Calu3 (cell line): ENCODE measurements at regions not wholly inside any gene's neighbourhood (a gene's known extent, or its start where the extent isn't known, plus 50 kb on each side); places are given as distances from the start of the nearest gene placed in this dataset.
"Not testable (repeated sequence)": the region's sequence is repeated elsewhere in the genome, so short reads cannot be mapped to it uniquely, and the experiment has no call there.

ENCODE experiments used
- BruUV-seq: library from RNA; stranded (reverse); fragments of 400-500 nt; replicated peaks from 2 replicates; lab custom pipeline; 2021; lab: Mats Ljungman, UMichigan
- CTCF ChIA-PET: fragments of 300-600 bp; sonication (Branson Sonifier 250); formaldehyde crosslinking; loops from one replicate; lab custom pipeline; 2022; ENCODE audit warnings: antibody characterized with exemption; lab: Charles Lee
- DNase-seq: peaks from one replicate; pipeline ENCODE4 v3.0.0; 2022
- H3K27ac Mint-ChIP-seq: one replicate; pipeline ENCODE4 v1.8.0; 2022; ENCODE audit warnings: mixed read lengths; ENCODE audit not compliant: unreplicated experiment
- H3K27me3 Mint-ChIP-seq: one replicate; pipeline ENCODE4 v1.8.0; 2022; ENCODE audit warnings: mixed read lengths; ENCODE audit not compliant: unreplicated experiment
- H3K36me3 Mint-ChIP-seq: one replicate; pipeline ENCODE4 v1.8.0; 2022; ENCODE audit warnings: mild to moderate bottlenecking, moderate library complexity, mixed read lengths; ENCODE audit not compliant: insufficient read depth, unreplicated experiment
- H3K4me1 Mint-ChIP-seq: one replicate; pipeline ENCODE4 v1.8.0; 2022; ENCODE audit warnings: mild to moderate bottlenecking, low read depth, mixed read lengths; ENCODE audit not compliant: unreplicated experiment
- H3K4me3 Mint-ChIP-seq: one replicate; pipeline ENCODE4 v1.8.0; 2022; ENCODE audit warnings: mild to moderate bottlenecking, low read depth, moderate library complexity, mixed read lengths; ENCODE audit not compliant: unreplicated experiment
- H3K9me3 Mint-ChIP-seq: one replicate; pipeline ENCODE4 v1.8.0; 2022; ENCODE audit warnings: low read depth, mixed read lengths; ENCODE audit not compliant: unreplicated experiment
- intact Hi-C: fragments of 100-400 bp; cut with micrococcal nuclease; formaldehyde crosslinking; loops from one replicate; pipeline ENCODE4 v1.10.0; 2022; ENCODE audit not compliant: unreplicated experiment

- CTCF ChIA-PET, BruUV-seq, H3K4me1 Mint-ChIP-seq, H3K27ac Mint-ChIP-seq, H3K36me3 Mint-ChIP-seq, DNase-seq, H3K9me3 Mint-ChIP-seq, intact Hi-C loops, H3K4me3 Mint-ChIP-seq: not testable (repeated sequence)
- peaks cover 12% of the 10 kb centered on the region for H3K27me3 Mint-ChIP-seq
These were observed 104.8 kb downstream of the LAT start for GRCh38 chr16:29089679-29090078.

- CTCF ChIA-PET, H3K36me3 Mint-ChIP-seq, H3K4me1 Mint-ChIP-seq, intact Hi-C loops, H3K27ac Mint-ChIP-seq, DNase-seq, BruUV-seq, H3K9me3 Mint-ChIP-seq, H3K4me3 Mint-ChIP-seq: not testable (repeated sequence)
- H3K27me3 Mint-ChIP-seq, result peaks cover 12% of the 10 kb centered on the region
These were observed 102.8 kb downstream of the LAT start for GRCh38 chr16:29087673-29088072.

GRCh38 chr16:29081829-29082639, 97.2 kb downstream of the LAT start:
- H3K27me3 Mint-ChIP-seq, CTCF ChIA-PET, intact Hi-C loops, BruUV-seq, H3K9me3 Mint-ChIP-seq, H3K4me1 Mint-ChIP-seq, H3K27ac Mint-ChIP-seq: not testable (repeated sequence)
- DNase-seq, result peak; percentile 49
- H3K36me3 Mint-ChIP-seq, result peaks cover 11% of the 10 kb centered on the region
- H3K4me3 Mint-ChIP-seq, result peak overlapping the region; percentile 66

GRCh38 chr16:29074554-29075402, 89.9 kb downstream of the LAT start:
- CTCF ChIA-PET, result interaction anchor here (0.6 kb wide), 1 partner anchor 20 kb away, joined by 3 read pairs; no protein-coding TSS in a partner anchor
- H3K4me3 Mint-ChIP-seq, result not testable (repeated sequence)

GRCh38 chr16:29062235-29062634, 77.4 kb downstream of the LAT start:
- H3K36me3 Mint-ChIP-seq, H3K9me3 Mint-ChIP-seq, H3K27ac Mint-ChIP-seq, H3K4me3 Mint-ChIP-seq, BruUV-seq, H3K4me1 Mint-ChIP-seq, CTCF ChIA-PET, H3K27me3 Mint-ChIP-seq, intact Hi-C loops, DNase-seq: not testable (repeated sequence)

More at GRCh38 chr16:29074554-29075402, 89.9 kb downstream of the LAT start:
- BruUV-seq, intact Hi-C loops, H3K4me1 Mint-ChIP-seq, H3K9me3 Mint-ChIP-seq, H3K27me3 Mint-ChIP-seq, H3K27ac Mint-ChIP-seq, H3K36me3 Mint-ChIP-seq, DNase-seq: not testable (repeated sequence)

- H3K4me1 Mint-ChIP-seq, DNase-seq, H3K9me3 Mint-ChIP-seq, intact Hi-C loops, H3K27ac Mint-ChIP-seq, H3K27me3 Mint-ChIP-seq, BruUV-seq, H3K36me3 Mint-ChIP-seq, H3K4me3 Mint-ChIP-seq, CTCF ChIA-PET: not testable (repeated sequence)
These were observed 76.6 kb downstream of the LAT start for GRCh38 chr16:29061467-29061921.

- H3K36me3 Mint-ChIP-seq, H3K9me3 Mint-ChIP-seq, CTCF ChIA-PET, DNase-seq, BruUV-seq, H3K27ac Mint-ChIP-seq, H3K27me3 Mint-ChIP-seq, intact Hi-C loops, H3K4me1 Mint-ChIP-seq, H3K4me3 Mint-ChIP-seq: not testable (repeated sequence)
These were observed 75.4 kb downstream of the LAT start for GRCh38 chr16:29060022-29060810.

- H3K27ac Mint-ChIP-seq, H3K4me3 Mint-ChIP-seq, DNase-seq, H3K9me3 Mint-ChIP-seq, intact Hi-C loops, CTCF ChIA-PET, H3K27me3 Mint-ChIP-seq, H3K4me1 Mint-ChIP-seq, H3K36me3 Mint-ChIP-seq, BruUV-seq: not testable (repeated sequence)
These were observed 74.7 kb downstream of the LAT start for GRCh38 chr16:29059575-29059974.
